ENCODE measurements at regions not wholly inside any gene's neighbourhood (a gene's known extent, or its start where the extent isn't known, plus 50 kb on each side); places are given as distances from the start of the nearest gene placed in this dataset.

DNA sequence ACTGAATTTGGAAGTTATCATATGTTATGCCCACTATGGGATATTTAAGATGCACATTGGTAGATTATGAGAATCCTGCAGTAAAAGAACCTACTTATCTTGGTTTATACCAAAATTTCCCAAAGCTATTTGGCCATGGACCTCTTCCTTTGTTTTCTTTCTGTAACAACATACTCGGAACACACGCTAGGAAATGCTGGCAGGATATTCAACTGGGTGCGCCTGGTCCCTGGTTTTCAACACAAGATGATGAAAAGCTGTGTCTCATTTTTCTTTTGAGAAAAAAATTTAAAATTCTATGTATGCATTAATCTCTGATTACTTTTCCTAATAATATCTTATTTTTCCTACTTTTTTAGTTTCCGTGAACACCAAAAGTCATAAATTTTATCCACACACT is 128.5 kb upstream of the NRP1 start:
- intact Hi-C loops (cut with DNase I), result no loop called here
- DNase-seq, result no peak

DNA sequence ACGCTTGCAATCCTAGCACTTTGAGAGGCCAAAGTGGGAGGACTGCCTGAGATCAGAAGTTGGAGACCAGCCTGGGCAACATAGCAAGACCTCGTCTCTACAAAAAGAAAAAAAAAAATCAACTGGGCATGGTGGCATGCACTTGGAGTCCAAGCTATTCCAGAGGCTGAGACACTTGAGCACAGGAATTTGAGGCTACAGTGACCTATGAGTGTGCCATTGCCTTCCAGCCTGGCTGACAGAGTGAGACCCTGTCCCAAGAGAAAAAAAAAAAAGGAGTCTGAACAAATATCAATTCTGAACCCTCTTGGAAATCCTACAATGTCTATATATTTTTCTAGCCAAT is 126.8 kb upstream of the NRP1 start:
- no peak for DNase-seq
- intact Hi-C loops (cut with DNase I), result no loop called here

DNA sequence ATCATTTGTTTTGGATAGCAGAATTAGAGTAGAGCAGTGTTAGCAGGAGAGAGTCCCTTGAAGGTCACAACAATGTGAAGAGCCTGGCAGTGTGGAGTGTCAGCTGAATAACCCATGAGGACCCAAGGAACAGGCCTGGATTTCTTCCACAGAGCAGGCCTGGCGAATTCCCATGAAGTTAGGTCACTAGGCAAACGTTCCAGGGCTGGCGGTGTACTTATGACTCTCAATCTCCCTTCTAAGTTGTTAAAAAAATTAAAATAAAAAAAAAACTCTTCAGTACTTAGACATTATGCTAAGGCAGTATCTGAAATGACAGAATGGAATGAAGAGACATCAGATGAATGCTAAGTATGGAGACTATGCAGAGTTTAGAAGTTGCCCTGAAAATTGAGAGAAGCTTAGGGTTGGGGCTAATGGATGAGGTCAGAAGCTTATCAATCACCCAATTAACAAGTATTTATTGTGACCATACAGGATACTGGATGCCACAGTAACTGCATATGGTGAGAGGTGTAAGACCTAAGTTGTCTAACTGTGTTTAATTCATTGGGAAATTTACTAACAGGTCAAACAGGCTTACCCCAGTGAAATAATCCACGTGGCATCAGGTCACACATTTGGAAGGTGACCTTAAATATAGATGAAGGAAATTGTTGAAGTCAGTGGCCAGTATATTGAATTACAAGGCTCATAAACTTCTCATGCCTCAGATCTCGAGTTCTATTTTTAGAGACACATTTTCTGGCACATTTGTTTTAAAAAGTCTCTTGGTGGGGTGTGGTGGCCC is 126.2 kb upstream of the NRP1 start:
- peak in 1 of 10 donors; percentile 12 for DNase-seq
- intact Hi-C loops (cut with DNase I), result no loop called here

DNA sequence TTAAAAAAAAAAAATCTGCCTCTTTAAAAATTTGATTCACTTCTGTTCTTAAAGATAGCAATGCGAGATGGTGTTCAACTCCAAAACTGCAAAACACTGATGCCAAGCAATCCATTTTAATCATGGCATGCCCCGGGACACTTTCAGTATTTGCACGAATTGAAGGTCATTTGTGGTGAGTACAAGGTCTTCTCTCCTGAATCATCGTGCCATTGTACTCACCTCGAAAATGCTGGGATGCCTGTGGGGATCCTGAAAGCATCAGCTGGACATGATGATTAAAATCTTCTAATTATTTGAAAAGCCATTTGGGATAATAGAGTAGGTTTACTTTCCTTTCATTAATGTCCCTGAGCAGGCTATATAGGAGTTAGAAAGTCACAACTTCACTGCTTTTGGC is 125.1 kb upstream of the NRP1 start:
- intact Hi-C loops (cut with DNase I), result no loop called here
- DNase-seq, result no peak

- intact Hi-C loops (cut with DNase I), result no loop called here
- no peak for DNase-seq
These were observed 120.6 kb upstream of the NRP1 start for GRCh38 chr10:33455029-33455428.

DNA sequence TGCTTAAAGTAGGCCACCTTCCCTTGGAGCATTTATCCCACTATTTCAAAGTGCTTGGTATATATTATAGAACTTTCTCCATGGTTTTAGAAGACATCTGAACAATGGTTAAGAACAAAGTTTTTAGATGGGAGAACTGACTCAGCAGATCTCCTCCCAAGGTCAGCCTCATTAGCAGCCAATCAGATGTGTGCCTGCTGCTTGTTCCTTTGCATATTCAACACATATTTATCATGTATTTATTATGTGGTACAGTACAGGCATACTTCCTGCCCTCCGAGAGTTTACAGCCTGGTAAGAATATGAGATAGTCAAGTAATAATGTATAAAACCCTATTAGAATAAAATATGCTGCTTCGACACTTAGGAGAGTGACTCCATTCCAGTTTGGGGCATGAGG is 120.1 kb upstream of the NRP1 start:
- intact Hi-C loops (cut with DNase I), result no loop called here
- no peak for DNase-seq

- DNase-seq, result no peak
- intact Hi-C loops (cut with DNase I), result no loop called here
These were observed 118.9 kb upstream of the NRP1 start for GRCh38 chr10:33453081-33454025.

- no peak for DNase-seq
- intact Hi-C loops (cut with DNase I), result no loop called here
These were observed 114.1 kb upstream of the NRP1 start for GRCh38 chr10:33448421-33449140.

DNA sequence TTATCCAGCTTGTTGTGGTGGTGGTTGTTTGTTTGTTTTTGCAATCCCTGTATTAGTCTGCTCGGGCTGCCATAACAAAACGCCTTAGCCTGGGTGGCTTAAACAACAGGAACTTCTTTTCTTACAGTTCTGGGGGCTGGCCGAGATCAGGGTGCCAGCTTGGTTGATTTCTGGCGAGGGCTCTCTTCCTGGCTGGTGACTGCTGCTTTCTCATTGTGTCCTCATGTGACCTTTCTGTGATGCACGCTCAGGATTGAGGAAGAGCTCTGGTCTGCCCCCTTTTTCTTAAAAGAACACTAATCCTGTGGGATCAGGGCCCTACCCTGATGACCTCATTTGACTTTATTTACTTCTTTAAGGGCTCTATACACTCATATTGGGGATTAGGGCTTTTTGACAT is 107.1 kb upstream of the NRP1 start:
- DNase-seq, result no peak
- intact Hi-C loops (cut with DNase I), result no loop called here

- no peak for DNase-seq
- intact Hi-C loops (cut with DNase I), result no loop called here
These were observed 100.5 kb upstream of the NRP1 start for GRCh38 chr10:33434933-33435332.

- DNase-seq, result no peak
- intact Hi-C loops (cut with DNase I), result no loop called here
These were observed 94.2 kb upstream of the NRP1 start for GRCh38 chr10:33428682-33429081.

- DNase-seq, result no peak
- intact Hi-C loops (cut with DNase I), result no loop called here
These were observed 88.7 kb upstream of the NRP1 start for GRCh38 chr10:33423154-33423529.

- DNase-seq, result no peak
- intact Hi-C loops (cut with DNase I), result no loop called here
These were observed 88.1 kb upstream of the NRP1 start for GRCh38 chr10:33422471-33423153.

GRCh38 chr10:33421789-33422462 is 87.5 kb upstream of the NRP1 start:
- intact Hi-C loops (cut with DNase I), result no loop called here
- no peak for DNase-seq

DNA sequence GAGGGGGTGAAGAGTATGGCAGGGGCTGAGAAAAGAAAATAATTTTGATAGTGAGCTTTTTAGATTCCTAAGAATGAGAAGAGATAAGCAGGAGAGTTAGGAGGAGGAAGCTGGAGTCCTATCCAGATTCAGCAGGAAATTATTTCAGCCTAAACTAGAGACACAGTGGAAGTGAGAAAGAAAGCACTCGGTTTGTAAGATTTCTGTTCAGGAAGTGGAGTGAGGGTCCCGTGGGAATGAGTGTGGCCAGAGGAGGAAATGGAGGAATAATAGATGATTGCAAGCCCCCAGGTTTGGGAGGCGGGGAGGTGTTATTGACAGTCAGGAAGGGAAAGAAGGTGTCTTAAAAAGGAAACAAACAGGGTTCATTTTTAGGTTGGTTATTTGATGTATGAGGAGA is 84.8 kb upstream of the NRP1 start:
- no peak for DNase-seq
- intact Hi-C loops (cut with DNase I), result no loop called here

DNA sequence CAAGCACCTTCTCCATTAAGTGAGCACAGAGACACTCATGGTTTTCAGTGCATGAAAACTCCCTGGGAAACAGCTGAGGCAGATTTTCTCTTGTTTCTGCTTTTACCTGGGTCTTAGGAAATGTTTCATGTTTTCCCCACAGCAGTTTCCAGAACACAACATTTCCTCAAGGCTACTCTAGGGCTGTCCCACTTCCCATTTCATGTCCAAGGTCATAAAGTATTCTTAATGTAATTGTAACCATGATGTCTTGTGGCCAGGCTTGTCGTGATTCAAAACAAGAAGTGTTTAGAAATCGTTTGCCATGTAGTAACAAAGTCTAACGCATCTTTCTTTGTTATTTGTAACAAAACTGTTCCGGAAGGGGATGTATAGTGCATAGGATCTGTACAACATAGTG is 83.8 kb upstream of the NRP1 start:
- intact Hi-C loops (cut with DNase I), result no loop called here
- no peak for DNase-seq

DNA sequence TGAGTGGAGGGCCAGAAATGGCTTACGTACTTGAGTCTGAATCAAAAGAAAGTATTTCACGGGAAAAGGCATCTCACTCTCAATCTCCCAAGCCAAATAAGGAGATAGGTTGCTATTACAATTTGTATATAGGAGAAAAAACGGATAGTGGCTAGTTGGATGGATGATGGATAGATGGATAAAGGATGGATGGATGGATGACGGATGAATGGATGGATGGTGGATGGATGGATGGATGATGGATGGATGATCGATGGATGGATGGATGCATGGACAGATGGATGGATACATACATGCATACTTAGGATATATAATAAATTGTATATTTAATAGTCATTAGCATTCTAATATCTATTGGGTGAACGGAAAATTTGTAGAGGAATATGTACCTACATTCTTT is 82.2 kb upstream of the NRP1 start:
- DNase-seq, result no peak
- intact Hi-C loops (cut with DNase I), result no loop called here

DNA sequence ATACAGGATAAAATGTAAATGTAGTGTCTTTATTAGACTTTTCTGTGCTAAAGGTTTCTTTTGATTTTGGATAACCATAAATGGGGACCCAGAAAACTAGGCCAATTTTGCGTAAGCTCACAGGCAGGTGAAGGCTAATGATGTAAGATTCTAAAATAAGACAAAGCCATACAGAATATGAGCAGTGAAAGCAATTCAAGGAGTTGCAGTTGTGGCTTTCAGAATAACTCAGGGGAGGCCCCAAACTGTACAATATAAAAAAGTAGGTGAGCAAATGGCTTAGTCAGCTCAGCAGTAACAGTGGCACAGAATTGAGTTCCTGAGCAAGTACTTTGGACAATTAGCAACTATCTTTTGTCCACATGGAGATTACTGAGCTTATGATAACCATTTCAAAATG is 81.7 kb upstream of the NRP1 start:
- DNase-seq, result no peak
- intact Hi-C loops (cut with DNase I), result no loop called here

- intact Hi-C loops (cut with DNase I), result no loop called here
- DNase-seq, result no peak
These were observed 80.4 kb upstream of the NRP1 start for GRCh38 chr10:33414841-33415240.

- intact Hi-C loops (cut with DNase I), result no loop called here
- DNase-seq, result no peak
These were observed 78.3 kb upstream of the NRP1 start for GRCh38 chr10:33412653-33413361.
